HCT116 (cell line): ENCODE measurements at regions not wholly inside any gene's neighbourhood (a gene's known extent, or its start where the extent isn't known, plus 50 kb on each side); places are given as distances from the start of the nearest gene placed in this dataset.

Experiments
- CEBPB ChIP-seq: IDR thresholded peaks from 2 replicates; pipeline ENCODE4 v1.6.1; 2012; ENCODE audit warnings: low read depth
- CTCF ChIP-seq, 3 experiments: fragments of 200-600 bp in 1 of 3; sonication (generic) in 1 of 3; IDR thresholded peaks in 2 of 3; conservative IDR thresholded peaks in 1 of 3; 2 replicates each; pipeline ENCODE4 v1.5.1; 2012 to 2017; ENCODE audit warnings: low read depth in 2 of 3, low read length in 2 of 3, antibody characterized with exemption in 1 of 3, borderline replicate concordance in 1 of 3, control low read depth in 1 of 3, mild to moderate bottlenecking in 1 of 3, mixed read lengths in 1 of 3, mixed run types in 1 of 3, moderate library complexity in 1 of 3; ENCODE audit not compliant: insufficient read depth in 1 of 3
- EGR1 ChIP-seq: IDR thresholded peaks from 2 replicates; pipeline ENCODE4 v1.6.1; 2012; ENCODE audit warnings: low read depth
- MAX ChIP-seq: IDR thresholded peaks from 2 replicates; pipeline ENCODE4 v1.6.1; 2012
- RAD21 ChIP-seq: IDR thresholded peaks from 2 replicates; pipeline ENCODE4 v1.6.1; 2012; ENCODE audit warnings: low read depth, mild to moderate bottlenecking
- SRF ChIP-seq: IDR thresholded peaks from 2 replicates; pipeline ENCODE4 v1.6.1; 2012; ENCODE audit warnings: low read depth
- YY1 ChIP-seq: IDR thresholded peaks from 2 replicates; pipeline ENCODE4 v1.6.1; 2011; ENCODE audit warnings: low read length, low read depth, moderate library complexity, mild to moderate bottlenecking; ENCODE audit not compliant: insufficient replicate concordance; ENCODE audit errors: extremely low read depth

- no peak for TF ChIP-seq MAX
- no peak for TF ChIP-seq CTCF (IDR thresholded peaks at IDR 0.05 in 2 of 3, conservative IDR thresholded peaks at IDR 0.05 in 1 of 3; ENCODE audit: borderline replicate concordance in 1 of 3, insufficient read depth in 1 of 3, low read depth in 2 of 3, low read length in 2 of 3)
- TF ChIP-seq RAD21, result no peak
- no peak for TF ChIP-seq EGR1
- no peak for TF ChIP-seq YY1
- no peak for TF ChIP-seq SRF
- TF ChIP-seq CEBPB, result no peak
These were observed 107.6 kb upstream of the SRD5A3 start for GRCh38 chr4:55238407-55238806.
